ENCODE measurements at regions not wholly inside any gene's neighbourhood (a gene's known extent, or its start where the extent isn't known, plus 50 kb on each side); places are given as distances from the start of the nearest gene placed in this dataset.

DNA sequence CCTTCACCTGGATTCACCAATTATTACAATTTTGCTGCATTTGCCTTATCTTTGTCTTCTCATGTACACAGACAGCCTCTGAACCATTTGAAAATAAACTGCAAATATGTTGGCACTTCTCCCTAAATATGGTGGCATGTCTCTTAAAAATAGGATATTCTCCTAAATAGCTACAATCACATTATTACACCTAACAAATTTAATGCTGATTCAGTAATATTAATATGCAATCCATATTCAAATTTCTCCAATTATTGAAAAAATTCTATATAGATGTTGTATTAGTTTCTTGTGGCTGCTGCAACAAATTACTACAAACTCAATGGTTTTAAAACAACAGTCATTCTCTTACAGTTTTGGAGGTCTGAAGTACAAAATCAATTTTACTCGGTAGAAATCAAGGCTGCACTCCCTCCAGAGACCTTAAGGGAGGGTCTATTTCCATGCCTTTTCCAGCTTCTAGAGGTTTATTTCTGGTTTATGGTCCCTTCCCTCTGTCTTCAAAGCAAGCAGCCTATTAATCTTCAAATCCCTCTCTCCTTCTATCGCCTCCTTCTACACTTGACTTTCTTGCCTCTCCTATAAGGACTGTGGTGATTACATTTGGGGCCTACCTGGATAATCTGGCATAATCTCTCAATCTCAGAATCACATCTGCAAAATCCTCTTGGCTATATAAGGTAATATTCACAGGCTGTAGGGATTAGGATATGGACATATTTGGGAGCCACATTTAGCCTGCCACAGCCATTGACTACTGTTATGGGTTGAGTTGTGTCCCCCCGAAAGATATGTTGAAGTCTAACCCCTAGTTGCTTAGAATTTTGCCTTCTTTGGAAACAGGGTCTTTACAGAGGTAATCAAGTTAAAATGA lies 52.5 kb upstream of the BOLA1 start:
- no peak overlapping the region for H3K4me3 ChIP-seq (ENCODE audit: low read depth, low read length)
- no peak for DNase-seq (ENCODE audit: low read depth)
- TF ChIP-seq, protein P1, sequence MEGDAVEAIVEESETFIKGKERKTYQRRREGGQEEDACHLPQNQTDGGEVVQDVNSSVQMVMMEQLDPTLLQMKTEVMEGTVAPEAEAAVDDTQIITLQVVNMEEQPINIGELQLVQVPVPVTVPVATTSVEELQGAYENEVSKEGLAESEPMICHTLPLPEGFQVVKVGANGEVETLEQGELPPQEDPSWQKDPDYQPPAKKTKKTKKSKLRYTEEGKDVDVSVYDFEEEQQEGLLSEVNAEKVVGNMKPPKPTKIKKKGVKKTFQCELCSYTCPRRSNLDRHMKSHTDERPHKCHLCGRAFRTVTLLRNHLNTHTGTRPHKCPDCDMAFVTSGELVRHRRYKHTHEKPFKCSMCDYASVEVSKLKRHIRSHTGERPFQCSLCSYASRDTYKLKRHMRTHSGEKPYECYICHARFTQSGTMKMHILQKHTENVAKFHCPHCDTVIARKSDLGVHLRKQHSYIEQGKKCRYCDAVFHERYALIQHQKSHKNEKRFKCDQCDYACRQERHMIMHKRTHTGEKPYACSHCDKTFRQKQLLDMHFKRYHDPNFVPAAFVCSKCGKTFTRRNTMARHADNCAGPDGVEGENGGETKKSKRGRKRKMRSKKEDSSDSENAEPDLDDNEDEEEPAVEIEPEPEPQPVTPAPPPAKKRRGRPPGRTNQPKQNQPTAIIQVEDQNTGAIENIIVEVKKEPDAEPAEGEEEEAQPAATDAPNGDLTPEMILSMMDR (IDR thresholded peaks at IDR 0.05; ENCODE audit: insufficient read depth, low read depth, low read length, missing control alignments): no peak

DNA sequence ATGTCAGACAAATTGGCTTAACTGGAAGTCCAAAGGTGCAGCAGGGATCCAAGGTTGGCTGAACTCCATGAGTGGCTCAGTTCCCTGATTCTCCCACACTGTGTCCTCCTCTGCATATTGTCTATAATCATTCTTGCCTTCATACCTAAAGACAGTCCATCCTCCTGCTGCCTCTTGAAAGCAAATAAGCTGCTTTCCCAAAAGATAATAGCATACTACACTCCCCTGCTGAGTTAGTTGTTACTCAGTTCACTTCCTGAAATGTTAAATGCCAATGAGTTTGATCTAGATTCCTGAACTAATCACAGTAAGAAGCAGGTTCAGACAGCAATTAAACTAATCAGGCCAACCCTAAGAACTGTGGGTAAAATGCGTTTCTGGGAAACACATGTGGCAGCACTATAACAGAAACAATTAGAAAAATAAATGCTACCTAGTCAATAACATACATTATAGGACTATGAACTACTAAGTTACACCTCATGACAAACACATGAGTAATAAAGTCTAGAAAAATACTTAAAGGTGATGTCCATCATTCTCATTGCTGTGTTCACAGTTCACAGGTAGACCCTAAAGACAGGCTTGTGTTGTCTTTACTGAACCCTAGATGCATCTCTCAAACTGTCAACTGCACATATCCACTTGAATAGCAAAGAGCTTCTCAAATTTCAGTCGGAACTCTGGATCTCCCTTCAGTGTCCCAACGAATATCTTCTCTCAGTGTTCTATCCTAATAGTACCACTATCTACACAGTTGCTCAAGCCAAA lies 50.8 kb upstream of the BOLA1 start:
- peak; percentile 8 for DNase-seq (ENCODE audit: low read depth)
- TF ChIP-seq, protein P1 (IDR thresholded peaks at IDR 0.05; ENCODE audit: insufficient read depth, low read depth, low read length, missing control alignments): no peak
- peak overlapping the region; percentile 93 for H3K4me3 ChIP-seq (ENCODE audit: low read depth, low read length)

DNA sequence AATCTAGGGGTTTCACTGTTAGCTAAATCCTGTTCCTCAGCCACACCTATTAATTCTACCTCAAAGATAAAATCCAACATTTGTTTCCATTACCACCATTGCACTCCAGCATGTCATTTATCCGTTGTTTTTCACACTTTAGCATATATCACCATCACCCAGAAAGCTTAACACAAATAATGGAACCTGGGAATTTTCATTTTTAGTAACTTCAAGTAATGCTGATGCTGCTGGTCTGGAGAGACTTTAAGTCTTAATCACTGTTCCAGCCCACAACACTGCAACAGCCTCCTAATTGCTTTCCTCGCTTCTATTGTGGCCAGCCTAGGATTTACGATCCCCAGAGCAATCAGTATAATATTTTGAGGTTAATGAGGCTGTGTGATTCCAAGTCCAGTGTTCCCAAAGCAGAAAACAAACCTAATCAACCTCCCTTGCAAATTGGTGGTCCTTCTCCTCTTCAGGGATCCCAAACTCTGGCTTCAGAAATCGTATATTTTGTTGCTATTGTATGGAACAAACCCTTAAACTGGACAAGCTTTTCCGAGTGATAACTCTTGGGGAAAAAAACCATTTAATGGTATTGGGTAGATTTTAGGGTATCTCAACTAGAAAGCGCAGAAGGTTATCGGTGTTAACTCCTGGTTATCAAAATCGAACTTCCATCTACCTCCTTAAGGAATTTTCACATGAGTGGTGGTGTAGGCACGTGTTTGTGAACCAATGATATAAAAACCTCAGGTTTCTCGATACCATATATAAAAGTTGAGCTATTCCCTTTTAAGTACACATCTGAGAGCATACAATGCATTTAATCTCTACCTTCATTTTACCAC lies 50.0 kb upstream of the BOLA1 start:
- TF ChIP-seq, protein P1 (IDR thresholded peaks at IDR 0.05; ENCODE audit: insufficient read depth, low read depth, low read length, missing control alignments): no peak
- H3K4me3 ChIP-seq (ENCODE audit: low read depth, low read length): peak overlapping the region; percentile 93
- DNase-seq (ENCODE audit: low read depth): peak; percentile 8
